ENCODE measurements at regions not wholly inside any gene's neighbourhood (a gene's known extent, or its start where the extent isn't known, plus 50 kb on each side); places are given as distances from the start of the nearest gene placed in this dataset.

DNA sequence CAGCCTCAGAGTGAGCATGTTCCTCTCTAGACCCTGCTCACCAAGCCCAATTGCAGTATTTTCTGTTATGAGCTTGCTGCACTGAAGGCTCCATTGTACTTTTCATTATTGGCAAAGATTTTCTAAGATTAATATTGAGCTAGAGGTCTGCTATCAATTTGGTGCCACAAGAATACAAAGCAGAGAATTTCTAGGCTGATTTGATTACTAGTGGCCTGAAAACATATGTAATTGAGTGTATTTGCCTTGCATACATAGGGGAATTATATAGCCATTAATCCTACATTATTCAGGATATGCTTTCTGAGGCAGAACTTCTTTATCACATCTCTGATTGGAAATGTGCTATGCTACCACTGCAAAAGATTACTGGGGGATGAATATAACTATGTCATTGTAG, 322.9 kb upstream of the ZC3H12C start:
- no peak for ATAC-seq
- no peak for TF ChIP-seq RCOR1 (conservative IDR thresholded peaks at IDR 0.05; ENCODE audit: low read depth, low read length)
- TF ChIP-seq HCFC1 (IDR thresholded peaks at IDR 0.05; ENCODE audit: low read length) = no peak
- no peak for TF ChIP-seq MTA2 (IDR thresholded peaks at IDR 0.05; ENCODE audit: low read depth)
- no peak for TF ChIP-seq RFX5 (IDR thresholded peaks at IDR 0.05; ENCODE audit: low read depth, low read length)
- TF ChIP-seq RUNX3 (IDR thresholded peaks at IDR 0.05; ENCODE audit: low read length) = no peak
- no peak for TF ChIP-seq CEBPB (IDR thresholded peaks at IDR 0.05; ENCODE audit: borderline replicate concordance in 1 of 2, low read depth in 2 of 2, low read length in 2 of 2)
- no peak for TF ChIP-seq CBFB (IDR thresholded peaks at IDR 0.05; ENCODE audit: low read depth)
- TF ChIP-seq BHLHE40 (IDR thresholded peaks at IDR 0.05; ENCODE audit: borderline replicate concordance in 1 of 2, low read depth in 2 of 2, low read length in 1 of 2) = no peak
- TF ChIP-seq EGR1 (IDR thresholded peaks at IDR 0.05; ENCODE audit: borderline replicate concordance in 1 of 2, low read depth in 2 of 2, low read length in 2 of 2) = no peak
- TF ChIP-seq SPI1 (IDR thresholded peaks at IDR 0.05; ENCODE audit: borderline replicate concordance, insufficient read depth, low read depth, low read length) = no peak

More for the DNA sequence above, 322.9 kb upstream of the ZC3H12C start:
- Histone ChIP-seq H3K36me3 (ENCODE audit: control insufficient read depth in 2 of 2, insufficient read depth in 2 of 2, low read length in 1 of 2) (no peaks in the 10 kb centered on the region), H3K27me3 (replicated peaks in 1 of 2; ENCODE audit: control insufficient read depth in 2 of 2, insufficient read depth in 2 of 2, low read length in 1 of 2) (peaks cover 2% of the 10 kb centered on the region in 2 experiments; a peak in 2 of 4 replicates), H2AFZ (ENCODE audit: control insufficient read depth, low read depth, low read length) (no peak overlapping the region), H3K27ac (ENCODE audit: control insufficient read depth, insufficient read depth) (no peak overlapping the region), H3K9ac (ENCODE audit: control insufficient read depth, insufficient read depth, low read length) (no peak overlapping the region), H3K4me2 (ENCODE audit: control insufficient read depth, insufficient read depth) (no peak overlapping the region), H3K79me2 (ENCODE audit: control insufficient read depth, insufficient read depth, low read length) (no peaks in the 10 kb centered on the region), H3K9me3 (replicated peaks; ENCODE audit: control insufficient read depth, insufficient read depth, low read length) (no peaks in the 10 kb centered on the region), H3K4me1 (ENCODE audit: control insufficient read depth, insufficient read depth, low read length) (no peaks in the 10 kb centered on the region), H4K20me1 (ENCODE audit: control insufficient read depth, insufficient read depth) (no peaks in the 10 kb centered on the region), H3K4me3 (no peak overlapping the region)
- POLR2A ChIA-PET = interaction anchor here (1.2 kb wide), 1 partner anchor 12 kb away, joined by 4 read pairs; no protein-coding TSS in a partner anchor
- intact Hi-C loops (cut with micrococcal nuclease; ENCODE audit: unreplicated experiment) (no loop called here), in situ Hi-C loops (cut with MboI) (no loop called here)
- CTCF ChIA-PET = no interaction called here
- SMC1A ChIA-PET (ENCODE audit: uncharacterized antibody, unreplicated experiment) = no interaction called here
- no TSS peak for BruUV-seq (replicated peaks)
- RAD21 ChIA-PET (ENCODE audit: unreplicated experiment) = no interaction called here
- FAIRE-seq (no peak), DNase-seq (ENCODE audit: low read depth, low spot score) (no peak)
